SU-DHL-6 (cell line): ENCODE measurements at regions not wholly inside any gene's neighbourhood (a gene's known extent, or its start where the extent isn't known, plus 50 kb on each side); places are given as distances from the start of the nearest gene placed in this dataset.

Experiments
- H2AFZ ChIP-seq: fragments of 200-600 bp; sonication (generic); 2 replicates; pipeline ENCODE4 v1.6.1; 2014; ENCODE audit warnings: low read depth, mild to moderate bottlenecking, moderate library complexity, mixed read lengths, antibody characterized with exemption, low read length; ENCODE audit not compliant: severe bottlenecking
- H3F3A ChIP-seq: fragments of 200-600 bp; shearing (Covaris generic); 2 replicates; pipeline ENCODE4 v1.6.0; 2016; ENCODE audit warnings: antibody characterized with exemption, mild to moderate bottlenecking; ENCODE audit not compliant: insufficient read depth
- H3K27ac ChIP-seq: fragments of 200-600 bp; sonication (generic); 2 replicates; pipeline ENCODE4 v1.5.1; 2016; ENCODE audit warnings: low read depth, mild to moderate bottlenecking, low read length, moderate library complexity, mixed read lengths
- H3K27me3 ChIP-seq: fragments of 200-600 bp; sonication (generic), shearing (Covaris generic); 2 replicates; pipeline ENCODE4 v1.6.0; 2014; ENCODE audit warnings: mild to moderate bottlenecking, low read length
- H3K36me3 ChIP-seq: fragments of 200-600 bp; sonication (generic); 2 replicates; pipeline ENCODE4 v1.6.1; 2014; ENCODE audit warnings: mild to moderate bottlenecking, low read length, mixed read lengths
- H3K4me2 ChIP-seq: fragments of 300-600, 200-600 bp; shearing (Covaris generic), sonication (generic); 2 replicates; pipeline ENCODE4 v1.6.0; 2014; ENCODE audit warnings: low read length, low read depth, mild to moderate bottlenecking; ENCODE audit not compliant: poor library complexity, severe bottlenecking
- H3K4me3 ChIP-seq: fragments of 200-600 bp; sonication (generic); 2 replicates; pipeline ENCODE4 v1.5.1; 2014; ENCODE audit warnings: antibody characterized with exemption, low read length, mild to moderate bottlenecking, mixed read lengths; ENCODE audit not compliant: insufficient read depth, poor library complexity, severe bottlenecking
- H3K79me2 ChIP-seq: fragments of 200-600 bp; sonication (generic); 2 replicates; pipeline ENCODE4 v1.6.1; 2014; ENCODE audit warnings: mild to moderate bottlenecking, low read length, moderate library complexity; ENCODE audit not compliant: insufficient read depth
- H3K9ac ChIP-seq: fragments of 200-600 bp; sonication (generic); 2 replicates; pipeline ENCODE4 v1.7.0; 2014; ENCODE audit warnings: mild to moderate bottlenecking, low read length
- H3K9me2 ChIP-seq: fragments of 200-600 bp; sonication (generic); replicated peaks from 2 replicates; pipeline ENCODE4 v1.6.1; 2014; ENCODE audit warnings: low read length; ENCODE audit not compliant: insufficient read depth
- H3K9me3 ChIP-seq: fragments of 200-600 bp; sonication (generic); 2 replicates; pipeline ENCODE4 v1.6.1; 2014; ENCODE audit warnings: low read length, mixed read lengths; ENCODE audit not compliant: insufficient read depth
- H4K20me1 ChIP-seq: fragments of 200-600 bp; sonication (generic); 2 replicates; pipeline ENCODE4 v1.6.1; 2014; ENCODE audit warnings: low read depth, mild to moderate bottlenecking, antibody characterized with exemption, low read length, moderate library complexity, mixed read lengths
- EZH2phosphoT487 ChIP-seq: fragments of 200-600 bp; sonication (generic), shearing (Covaris generic); conservative IDR thresholded peaks from 2 replicates; pipeline ENCODE4 v1.6.1; 2018; ENCODE audit warnings: mild to moderate bottlenecking, antibody characterized with exemption, low read length, moderate library complexity, mixed read lengths
- TF ChIP-seq, protein P1 (sequence below): fragments of 200-600 bp; sonication (generic); IDR thresholded peaks from one replicate; pipeline ENCODE4 v1.5.1; 2017; ENCODE audit warnings: antibody characterized with exemption, mild to moderate bottlenecking, low read length, moderate library complexity; ENCODE audit not compliant: insufficient read depth, poor library complexity, severe bottlenecking

- no peak overlapping the region for H3K27ac ChIP-seq
- no peak overlapping the region for H2AFZ ChIP-seq
- no peaks in the 10 kb centered on the region for H3K27me3 ChIP-seq
- H3K79me2 ChIP-seq, result no peaks in the 10 kb centered on the region
- H3K9me3 ChIP-seq, result no peaks in the 10 kb centered on the region
- no peaks in the 10 kb centered on the region for H3F3A ChIP-seq
- TF ChIP-seq EZH2phosphoT487, result no peak
- TF ChIP-seq, protein P1, sequence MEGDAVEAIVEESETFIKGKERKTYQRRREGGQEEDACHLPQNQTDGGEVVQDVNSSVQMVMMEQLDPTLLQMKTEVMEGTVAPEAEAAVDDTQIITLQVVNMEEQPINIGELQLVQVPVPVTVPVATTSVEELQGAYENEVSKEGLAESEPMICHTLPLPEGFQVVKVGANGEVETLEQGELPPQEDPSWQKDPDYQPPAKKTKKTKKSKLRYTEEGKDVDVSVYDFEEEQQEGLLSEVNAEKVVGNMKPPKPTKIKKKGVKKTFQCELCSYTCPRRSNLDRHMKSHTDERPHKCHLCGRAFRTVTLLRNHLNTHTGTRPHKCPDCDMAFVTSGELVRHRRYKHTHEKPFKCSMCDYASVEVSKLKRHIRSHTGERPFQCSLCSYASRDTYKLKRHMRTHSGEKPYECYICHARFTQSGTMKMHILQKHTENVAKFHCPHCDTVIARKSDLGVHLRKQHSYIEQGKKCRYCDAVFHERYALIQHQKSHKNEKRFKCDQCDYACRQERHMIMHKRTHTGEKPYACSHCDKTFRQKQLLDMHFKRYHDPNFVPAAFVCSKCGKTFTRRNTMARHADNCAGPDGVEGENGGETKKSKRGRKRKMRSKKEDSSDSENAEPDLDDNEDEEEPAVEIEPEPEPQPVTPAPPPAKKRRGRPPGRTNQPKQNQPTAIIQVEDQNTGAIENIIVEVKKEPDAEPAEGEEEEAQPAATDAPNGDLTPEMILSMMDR, result no peak
- no peak overlapping the region for H3K4me3 ChIP-seq
- H3K36me3 ChIP-seq, result no peaks in the 10 kb centered on the region
- H3K9ac ChIP-seq, result no peak overlapping the region
- no peak overlapping the region for H3K4me2 ChIP-seq
- no peaks in the 10 kb centered on the region for H3K9me2 ChIP-seq
- no peaks in the 10 kb centered on the region for H4K20me1 ChIP-seq
These were observed 124.5 kb downstream of the SNX5 start for GRCh38 chr20:17844133-17844429.

- Histone ChIP-seq H4K20me1 (no peaks in the 10 kb centered on the region), H3K27me3 (no peaks in the 10 kb centered on the region), H3K36me3 (no peaks in the 10 kb centered on the region), H3K4me3 (no peak overlapping the region), H2AFZ (no peak overlapping the region), H3K79me2 (no peaks in the 10 kb centered on the region), H3K27ac (no peak overlapping the region), H3F3A (no peaks in the 10 kb centered on the region), H3K4me2 (no peak overlapping the region), H3K9me2 (no peaks in the 10 kb centered on the region), H3K9ac (no peak overlapping the region), H3K9me3 (no peaks in the 10 kb centered on the region)
- TF ChIP-seq, protein P1, result no peak
- TF ChIP-seq EZH2phosphoT487, result no peak
These were observed 125.1 kb downstream of the SNX5 start for GRCh38 chr20:17843246-17844132.

DNA sequence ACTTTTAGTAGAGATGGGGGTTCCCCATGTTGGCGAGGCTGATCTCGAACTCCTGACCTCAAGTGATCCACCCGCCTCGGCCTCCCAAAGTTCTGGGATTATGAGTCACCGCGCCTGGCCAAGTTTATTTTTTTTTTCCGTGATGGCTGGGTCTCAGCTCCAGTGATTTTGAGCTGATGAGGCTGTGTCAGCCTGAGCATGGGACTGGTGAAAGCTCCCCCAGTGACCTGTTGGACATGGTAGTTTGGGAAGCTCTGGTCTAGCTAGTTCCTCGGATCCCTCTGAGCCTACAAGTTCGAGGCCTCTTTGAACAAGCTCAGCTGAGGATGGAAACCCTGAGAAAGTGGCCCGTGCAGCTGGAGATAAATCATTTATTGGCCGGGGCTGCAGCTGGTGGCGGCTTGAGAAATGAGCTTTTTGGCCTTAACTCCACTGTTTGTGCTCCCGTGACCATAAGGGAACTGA is 126.8 kb downstream of the SNX5 start:
- H3K4me3 ChIP-seq, result no peak overlapping the region
- no peak overlapping the region for H3K27ac ChIP-seq
- H3K36me3 ChIP-seq, result no peaks in the 10 kb centered on the region
- no peaks in the 10 kb centered on the region for H3K9me2 ChIP-seq
- H3K4me2 ChIP-seq, result no peak overlapping the region
- H3F3A ChIP-seq, result no peaks in the 10 kb centered on the region
- H4K20me1 ChIP-seq, result no peaks in the 10 kb centered on the region
- no peaks in the 10 kb centered on the region for H3K27me3 ChIP-seq
- H3K9ac ChIP-seq, result no peak overlapping the region
- no peaks in the 10 kb centered on the region for H3K9me3 ChIP-seq
- TF ChIP-seq EZH2phosphoT487, result no peak
- TF ChIP-seq, protein P1, result no peak
- no peaks in the 10 kb centered on the region for H3K79me2 ChIP-seq
- H2AFZ ChIP-seq, result no peak overlapping the region
